H1 (cell line): ENCODE measurements at regions not wholly inside any gene's neighbourhood (a gene's known extent, or its start where the extent isn't known, plus 50 kb on each side); places are given as distances from the start of the nearest gene placed in this dataset.

ENCODE experiments used
- CHD2 ChIP-seq: IDR thresholded peaks from 2 replicates; pipeline ENCODE4 v1.6.1; 2012; ENCODE audit warnings: low read length, improper control_type of control experiment
- CHD7 ChIP-seq: fragments of 300-600 bp; sonication (generic); IDR thresholded peaks from 2 replicates; pipeline ENCODE4 v1.7.1; 2012; ENCODE audit warnings: low read length, moderate library complexity, mild to moderate bottlenecking, inconsistent platforms; ENCODE audit not compliant: insufficient replicate concordance
- E2F6 ChIP-seq: IDR thresholded peaks from 2 replicates; pipeline ENCODE4 v1.6.1; 2012; ENCODE audit warnings: inconsistent platforms
- EP300 ChIP-seq, 2 experiments: IDR thresholded peaks; 1 replicate in 1 of 2; 2 replicates in 1 of 2; pipeline ENCODE4 v1.6.1; 2011 to 2012; ENCODE audit warnings: low read depth in 2 of 2, low read length in 2 of 2, mild to moderate bottlenecking in 2 of 2, borderline replicate concordance in 1 of 2, inconsistent platforms in 1 of 2, moderate library complexity in 1 of 2
- EZH2 ChIP-seq: fragments of 200-600 bp; sonication (generic); IDR thresholded peaks from 2 replicates; pipeline ENCODE4 v1.7.1; 2012; ENCODE audit warnings: low read depth, mild to moderate bottlenecking, moderate library complexity, low read length, inconsistent platforms; ENCODE audit not compliant: severe bottlenecking
- KDM1A ChIP-seq: fragments of 200-600, 300-600 bp; sonication (generic); IDR thresholded peaks from 2 replicates; pipeline ENCODE4 v1.7.1; 2016; ENCODE audit warnings: mild to moderate bottlenecking, low read length, borderline replicate concordance
- SIN3A ChIP-seq, 2 experiments: IDR thresholded peaks in 1 of 2; conservative IDR thresholded peaks in 1 of 2; 2 replicates each; pipeline ENCODE4 v1.6.1; 2011 to 2012; ENCODE audit warnings: low read length in 2 of 2, improper control_type of control experiment in 1 of 2, low read depth in 1 of 2, mild to moderate bottlenecking in 1 of 2
- SIRT6 ChIP-seq: IDR thresholded peaks from one replicate; pipeline ENCODE4 v1.7.1; 2012; ENCODE audit warnings: low read length, inconsistent platforms
- SRF ChIP-seq: IDR thresholded peaks from 2 replicates; pipeline ENCODE4 v1.6.1; 2011; ENCODE audit warnings: mild to moderate bottlenecking, low read depth, low read length, moderate library complexity

- no peak for TF ChIP-seq CHD7
- TF ChIP-seq EZH2, result no peak
- TF ChIP-seq SRF, result no peak
- no peak for TF ChIP-seq SIN3A (conservative IDR thresholded peaks at IDR 0.05 in 1 of 2, IDR thresholded peaks at IDR 0.05 in 1 of 2; ENCODE audit: low read depth in 1 of 2, low read length in 2 of 2)
- no peak for TF ChIP-seq KDM1A
- TF ChIP-seq SIRT6, result no peak
- no peak for TF ChIP-seq CHD2
- TF ChIP-seq E2F6, result no peak
- TF ChIP-seq EP300 (IDR thresholded peaks at IDR 0.05; ENCODE audit: borderline replicate concordance in 1 of 2, low read depth in 2 of 2, low read length in 2 of 2), result no peak
Observed at GRCh38 chr6:164929408-164929977, 379.9 kb downstream of the C6orf118 start (continued).
